Smooth muscle cell (in vitro differentiated cells): ENCODE measurements at regions not wholly inside any gene's neighbourhood (a gene's known extent, or its start where the extent isn't known, plus 50 kb on each side); places are given as distances from the start of the nearest gene placed in this dataset.
"Not testable (repeated sequence)": the region's sequence is repeated elsewhere in the genome, so short reads cannot be mapped to it uniquely, and the experiment has no call there.

Experiments used
- DNase-seq: peaks from one replicate; lab custom pipeline; 2025; ENCODE audit not compliant: unreplicated experiment; lab: John Stamatoyannopoulos, UW
- H2AFZ ChIP-seq: fragments of 200-600 bp; sonication (generic); 2 replicates; pipeline ENCODE4 v1.6.0; 2016; ENCODE audit warnings: antibody characterized with exemption, low read depth, mild to moderate bottlenecking
- H3F3A ChIP-seq: fragments of 200-600 bp; sonication (generic); 2 replicates; pipeline ENCODE4 v1.6.0; 2017; ENCODE audit warnings: antibody characterized with exemption, low read depth
- H3K27ac ChIP-seq: fragments of 200-600 bp; sonication (generic); 2 replicates; pipeline ENCODE4 v1.5.1; 2016; ENCODE audit warnings: low read depth, mild to moderate bottlenecking
- H3K27me3 ChIP-seq: fragments of 200-600 bp; sonication (generic); 2 replicates; pipeline ENCODE4 v1.6.1; 2016; ENCODE audit warnings: low read depth, mild to moderate bottlenecking
- H3K36me3 ChIP-seq: fragments of 200-600 bp; sonication (generic); 2 replicates; pipeline ENCODE4 v1.5.1; 2016; ENCODE audit warnings: low read depth
- H3K4me1 ChIP-seq: fragments of 200-600 bp; sonication (generic); 2 replicates; pipeline ENCODE4 v1.5.1; 2016; ENCODE audit warnings: low read depth
- H3K4me2 ChIP-seq: fragments of 200-600 bp; sonication (generic); 2 replicates; pipeline ENCODE4 v1.6.0; 2016; ENCODE audit warnings: mild to moderate bottlenecking
- H3K4me3 ChIP-seq: fragments of 200-600 bp; sonication (generic); 2 replicates; pipeline ENCODE4 v1.5.1; 2016; ENCODE audit warnings: mild to moderate bottlenecking
- H3K79me2 ChIP-seq: fragments of 200-600 bp; sonication (generic); 2 replicates; pipeline ENCODE4 v1.6.0; 2016; ENCODE audit warnings: low read depth, mild to moderate bottlenecking
- H3K9ac ChIP-seq: fragments of 200-600 bp; sonication (generic); 2 replicates; pipeline ENCODE4 v1.6.0; 2016; ENCODE audit warnings: low read depth
- H3K9me3 ChIP-seq: fragments of 200-600 bp; sonication (generic); replicated peaks from 2 replicates; pipeline ENCODE4 v1.5.1; 2016; ENCODE audit warnings: low read depth
- H4K20me1 ChIP-seq: fragments of 200-600 bp; sonication (generic); 2 replicates; pipeline ENCODE4 v1.6.0; 2016; ENCODE audit warnings: low read depth
- WGBS: methylation state at CpG from one replicate; pipeline ENCODE4 v1.1.7; 2016; ENCODE audit warnings: low lambda C conversion rate; 5-methylcytosine and 5-hydroxymethylcytosine counted together
- TF ChIP-seq, protein P1 (sequence below): fragments of 200-600 bp; sonication (generic); IDR thresholded peaks from 2 replicates; pipeline ENCODE4 v1.5.1; 2017; ENCODE audit warnings: borderline replicate concordance, mild to moderate bottlenecking, antibody characterized with exemption; ENCODE audit not compliant: insufficient read depth, poor library complexity, severe bottlenecking

- H3K27ac ChIP-seq: no peak overlapping the region
- no peaks in the 10 kb centered on the region for H3K79me2 ChIP-seq
- no peak overlapping the region for H3K4me2 ChIP-seq
- H3K27me3 ChIP-seq: no peaks in the 10 kb centered on the region
- H4K20me1 ChIP-seq: no peaks in the 10 kb centered on the region
- H3K9me3 ChIP-seq: peaks cover 4% of the 10 kb centered on the region
- WGBS: 86% methylated on average over 1 of the region's 1 CpG
- TF ChIP-seq, protein P1, sequence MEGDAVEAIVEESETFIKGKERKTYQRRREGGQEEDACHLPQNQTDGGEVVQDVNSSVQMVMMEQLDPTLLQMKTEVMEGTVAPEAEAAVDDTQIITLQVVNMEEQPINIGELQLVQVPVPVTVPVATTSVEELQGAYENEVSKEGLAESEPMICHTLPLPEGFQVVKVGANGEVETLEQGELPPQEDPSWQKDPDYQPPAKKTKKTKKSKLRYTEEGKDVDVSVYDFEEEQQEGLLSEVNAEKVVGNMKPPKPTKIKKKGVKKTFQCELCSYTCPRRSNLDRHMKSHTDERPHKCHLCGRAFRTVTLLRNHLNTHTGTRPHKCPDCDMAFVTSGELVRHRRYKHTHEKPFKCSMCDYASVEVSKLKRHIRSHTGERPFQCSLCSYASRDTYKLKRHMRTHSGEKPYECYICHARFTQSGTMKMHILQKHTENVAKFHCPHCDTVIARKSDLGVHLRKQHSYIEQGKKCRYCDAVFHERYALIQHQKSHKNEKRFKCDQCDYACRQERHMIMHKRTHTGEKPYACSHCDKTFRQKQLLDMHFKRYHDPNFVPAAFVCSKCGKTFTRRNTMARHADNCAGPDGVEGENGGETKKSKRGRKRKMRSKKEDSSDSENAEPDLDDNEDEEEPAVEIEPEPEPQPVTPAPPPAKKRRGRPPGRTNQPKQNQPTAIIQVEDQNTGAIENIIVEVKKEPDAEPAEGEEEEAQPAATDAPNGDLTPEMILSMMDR: no peak
- H3F3A ChIP-seq: no peaks in the 10 kb centered on the region
- H3K9ac ChIP-seq: no peak overlapping the region
- H3K4me1 ChIP-seq: no peaks in the 10 kb centered on the region
- no peak for DNase-seq
- no peaks in the 10 kb centered on the region for H3K36me3 ChIP-seq
- no peak overlapping the region for H2AFZ ChIP-seq
- H3K4me3 ChIP-seq: no peak overlapping the region
These were observed 1510.2 kb upstream of the DDX18 start for GRCh38 chr2:116304328-116304727.

DNA sequence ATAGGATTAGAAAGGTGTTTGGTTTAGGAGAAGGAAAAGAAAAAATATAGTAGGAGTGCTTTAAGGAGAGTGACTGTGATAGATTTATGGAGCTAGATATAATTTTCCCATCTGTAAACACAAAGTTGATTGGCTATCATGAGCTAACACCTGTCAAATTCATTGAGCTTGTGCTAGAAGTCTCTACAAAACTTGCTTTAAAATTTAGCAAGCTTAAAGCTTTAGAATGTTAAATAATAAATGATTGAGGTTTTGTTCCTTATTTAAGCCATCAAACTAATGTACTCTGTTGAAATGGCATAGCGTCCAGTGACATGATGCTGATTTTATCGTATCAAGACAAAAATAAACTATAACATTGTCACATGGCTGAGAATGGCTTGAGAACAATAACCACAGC lies 1497.4 kb upstream of the DDX18 start:
- no peak overlapping the region for H3K27ac ChIP-seq
- no peak overlapping the region for H3K9ac ChIP-seq
- no peak overlapping the region for H2AFZ ChIP-seq
- H3K4me3 ChIP-seq: no peak overlapping the region
- H3K79me2 ChIP-seq: no peaks in the 10 kb centered on the region
- DNase-seq: no peak
- H4K20me1 ChIP-seq: no peaks in the 10 kb centered on the region
- H3F3A ChIP-seq: no peaks in the 10 kb centered on the region
- H3K9me3 ChIP-seq: no peaks in the 10 kb centered on the region
- H3K4me1 ChIP-seq: peaks cover 7% of the 10 kb centered on the region
- H3K36me3 ChIP-seq: no peaks in the 10 kb centered on the region
- no peaks in the 10 kb centered on the region for H3K27me3 ChIP-seq
- WGBS: 85% methylated on average over 2 of the region's 2 CpGs
- H3K4me2 ChIP-seq: no peak overlapping the region
- TF ChIP-seq, protein P1: no peak

DNA sequence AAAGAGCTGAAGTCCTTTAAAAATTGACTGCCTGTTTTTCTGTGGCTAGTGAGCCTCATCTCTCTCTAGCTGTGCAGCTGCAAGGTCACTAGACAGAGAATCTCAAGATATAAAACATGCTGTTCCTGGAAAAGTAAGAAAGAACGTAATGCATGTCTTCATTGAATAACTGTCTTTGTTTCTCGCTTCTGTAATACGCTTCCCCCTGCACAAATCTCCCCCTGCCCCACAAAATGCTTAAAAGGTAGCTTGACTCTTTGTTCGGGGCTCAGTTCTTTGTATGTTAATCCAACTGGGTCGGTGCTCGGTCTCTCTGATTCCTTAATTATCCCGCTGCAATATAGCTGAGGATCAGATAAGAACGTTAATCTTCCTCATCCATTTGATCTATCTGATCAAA lies 1495.9 kb upstream of the DDX18 start:
- not testable (repeated sequence) for H4K20me1 ChIP-seq, H3K4me3 ChIP-seq, H3K4me2 ChIP-seq, DNase-seq, H3K4me1 ChIP-seq, H3F3A ChIP-seq, H3K27ac ChIP-seq, H3K27me3 ChIP-seq, H3K79me2 ChIP-seq, H3K36me3 ChIP-seq, H3K9me3 ChIP-seq, H3K9ac ChIP-seq, H2AFZ ChIP-seq
- 82% methylated on average over 8 of the region's 8 CpGs for WGBS

DNA sequence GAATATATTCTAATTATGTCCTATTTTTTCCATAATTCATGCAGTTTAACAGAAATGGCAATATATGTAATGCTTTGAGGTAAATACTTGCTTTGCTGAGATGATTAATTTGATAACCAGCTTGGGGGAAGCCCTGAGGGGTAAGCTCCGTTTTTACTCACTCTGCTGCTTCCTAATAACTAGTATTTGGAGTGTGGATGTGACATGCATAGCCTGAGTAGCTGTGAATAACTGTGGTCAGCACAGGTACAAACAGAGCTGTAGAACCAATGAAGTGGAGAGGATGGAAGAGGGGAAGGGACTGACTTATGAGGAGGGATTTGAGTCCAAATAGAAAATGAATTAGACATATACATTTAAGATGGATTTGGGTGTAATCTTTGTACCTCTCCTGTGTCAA lies 1495.5 kb upstream of the DDX18 start:
- H3K36me3 ChIP-seq: no peaks in the 10 kb centered on the region
- WGBS: 26% methylated on average over 1 of the region's 1 CpG

More for the DNA sequence above, 1495.5 kb upstream of the DDX18 start:
- Histone ChIP-seq H3K9ac (no peak overlapping the region), H3K79me2 (no peaks in the 10 kb centered on the region), H3K4me2 (no peak overlapping the region), H3K27ac (no peak overlapping the region), H3K4me3 (no peak overlapping the region), H2AFZ (no peak overlapping the region), H4K20me1 (no peaks in the 10 kb centered on the region), H3K9me3 (no peaks in the 10 kb centered on the region), H3K4me1 (peaks cover 7% of the 10 kb centered on the region), H3F3A (no peaks in the 10 kb centered on the region), H3K27me3 (no peaks in the 10 kb centered on the region)
- TF ChIP-seq, protein P1: no peak
- no peak for DNase-seq
